Body of pancreas (tissue), 4 donors: ENCODE measurements at regions not wholly inside any gene's neighbourhood (a gene's known extent, or its start where the extent isn't known, plus 50 kb on each side); places are given as distances from the start of the nearest gene placed in this dataset.
"Not testable (repeated sequence)": the region's sequence is repeated elsewhere in the genome, so short reads cannot be mapped to it uniquely, and the experiment has no call there.

Experiments used
- CTCF ChIP-seq, 7 experiments: fragments of 450-650 bp in 4 of 7; fragments of 200-600 bp in 3 of 7; sonication (generic) in 3 of 7; IDR thresholded peaks; one replicate each; pipeline ENCODE4 v1.5.1; 2016 to 2019; ENCODE audit warnings: antibody characterized with exemption in 7 of 7
- POLR2A ChIP-seq, 3 donors: fragments of 450-650 bp; IDR thresholded peaks; one replicate each; pipeline ENCODE4 v1.6.1; 2016; ENCODE audit warnings: antibody characterized with exemption in 3 of 3, mild to moderate bottlenecking in 2 of 3

GRCh38 chr3:176016203-176016602 lies 1157.1 kb downstream of the NAALADL2 start:
- not testable (repeated sequence) for TF ChIP-seq POLR2A, CTCF (IDR thresholded peaks at IDR 0.05)
